ENCODE measurements at regions not wholly inside any gene's neighbourhood (a gene's known extent, or its start where the extent isn't known, plus 50 kb on each side); places are given as distances from the start of the nearest gene placed in this dataset.

GRCh38 chr10:81450651-81451050 lies 424.3 kb upstream of the NRG3 start:
- Histone ChIP-seq H3K27me3 (no peaks in the 10 kb centered on the region), H3K9me3 (ENCODE audit: low read depth) (no peaks in the 10 kb centered on the region), H4K20me1 (ENCODE audit: insufficient read depth, poor library complexity, severe bottlenecking) (no peaks in the 10 kb centered on the region), H3K36me3 (replicated peaks; ENCODE audit: insufficient read depth, low read depth) (no peaks in the 10 kb centered on the region), H3K4me1 (ENCODE audit: insufficient read depth) (no peaks in the 10 kb centered on the region), H3K79me2 (no peaks in the 10 kb centered on the region), H3K9me2 (replicated peaks; ENCODE audit: insufficient read depth) (no peaks in the 10 kb centered on the region), H3K4me3 (no peak overlapping the region), H3K27ac (no peak overlapping the region), H3K4me2 (no peak overlapping the region), H2AFZ (no peak overlapping the region)
- 68% methylated on average over 1 of the region's 1 CpG for WGBS (ENCODE audit: low lambda C conversion rate, missing lambda C conversion rate)
- no peak for DNase-seq (ENCODE audit: low spot score)
- TF ChIP-seq EZH2phosphoT487 (IDR thresholded peaks at IDR 0.05; ENCODE audit: low read depth, severe bottlenecking, unreplicated experiment) = no peak
- no peak for TF ChIP-seq CTCF (IDR thresholded peaks at IDR 0.05; ENCODE audit: poor library complexity)
- no peak for TF ChIP-seq EZH2 (IDR thresholded peaks at IDR 0.05; ENCODE audit: borderline replicate concordance)

GRCh38 chr10:81472927-81473470 lies 402.0 kb upstream of the NRG3 start:
- Histone ChIP-seq H2AFZ (no peak overlapping the region), H3K9me2 (replicated peaks; ENCODE audit: insufficient read depth) (no peaks in the 10 kb centered on the region), H3K4me2 (no peak overlapping the region), H3K27ac (no peak overlapping the region), H3K9me3 (ENCODE audit: low read depth) (no peaks in the 10 kb centered on the region), H3K79me2 (no peaks in the 10 kb centered on the region), H3K4me1 (ENCODE audit: insufficient read depth) (no peaks in the 10 kb centered on the region), H4K20me1 (ENCODE audit: insufficient read depth, poor library complexity, severe bottlenecking) (no peaks in the 10 kb centered on the region), H3K27me3 (no peaks in the 10 kb centered on the region), H3K36me3 (replicated peaks; ENCODE audit: insufficient read depth, low read depth) (no peaks in the 10 kb centered on the region), H3K4me3 (no peak overlapping the region)
- TF ChIP-seq EZH2 (IDR thresholded peaks at IDR 0.05; ENCODE audit: borderline replicate concordance) (no peak), CTCF (IDR thresholded peaks at IDR 0.05; ENCODE audit: poor library complexity) (no peak), EZH2phosphoT487 (IDR thresholded peaks at IDR 0.05; ENCODE audit: low read depth, severe bottlenecking, unreplicated experiment) (no peak)
- DNase-seq (ENCODE audit: low spot score) = no peak
- WGBS (ENCODE audit: low lambda C conversion rate, missing lambda C conversion rate) = 82% methylated on average over 11 of the region's 11 CpGs

GRCh38 chr10:81473755-81474154 lies 401.2 kb upstream of the NRG3 start:
- no peak overlapping the region for H3K4me2 ChIP-seq
- no peaks in the 10 kb centered on the region for H4K20me1 ChIP-seq (ENCODE audit: insufficient read depth, poor library complexity, severe bottlenecking)
- no peak overlapping the region for H3K27ac ChIP-seq
- no peaks in the 10 kb centered on the region for H3K27me3 ChIP-seq
- WGBS (ENCODE audit: low lambda C conversion rate, missing lambda C conversion rate) = 92% methylated on average over 4 of the region's 4 CpGs
- DNase-seq (ENCODE audit: low spot score) = no peak
- H3K4me1 ChIP-seq (ENCODE audit: insufficient read depth) = no peaks in the 10 kb centered on the region
- no peak overlapping the region for H2AFZ ChIP-seq
- H3K36me3 ChIP-seq (replicated peaks; ENCODE audit: insufficient read depth, low read depth) = no peaks in the 10 kb centered on the region
- TF ChIP-seq EZH2phosphoT487 (IDR thresholded peaks at IDR 0.05; ENCODE audit: low read depth, severe bottlenecking, unreplicated experiment) = no peak
- no peak for TF ChIP-seq CTCF (IDR thresholded peaks at IDR 0.05; ENCODE audit: poor library complexity)
- TF ChIP-seq EZH2 (IDR thresholded peaks at IDR 0.05; ENCODE audit: borderline replicate concordance) = no peak
- H3K9me2 ChIP-seq (replicated peaks; ENCODE audit: insufficient read depth) = no peaks in the 10 kb centered on the region
- no peaks in the 10 kb centered on the region for H3K79me2 ChIP-seq
- H3K4me3 ChIP-seq = no peak overlapping the region
- no peaks in the 10 kb centered on the region for H3K9me3 ChIP-seq (ENCODE audit: low read depth)

GRCh38 chr10:81479316-81479715 lies 395.7 kb upstream of the NRG3 start:
- Histone ChIP-seq H3K27ac (no peak overlapping the region), H3K4me2 (no peak overlapping the region), H3K4me3 (no peak overlapping the region), H3K79me2 (no peaks in the 10 kb centered on the region), H3K4me1 (ENCODE audit: insufficient read depth) (no peaks in the 10 kb centered on the region), H4K20me1 (ENCODE audit: insufficient read depth, poor library complexity, severe bottlenecking) (no peaks in the 10 kb centered on the region), H3K9me2 (replicated peaks; ENCODE audit: insufficient read depth) (no peaks in the 10 kb centered on the region), H3K9me3 (ENCODE audit: low read depth) (no peaks in the 10 kb centered on the region), H3K36me3 (replicated peaks; ENCODE audit: insufficient read depth, low read depth) (no peaks in the 10 kb centered on the region), H3K27me3 (no peaks in the 10 kb centered on the region), H2AFZ (no peak overlapping the region)
- no peak for DNase-seq (ENCODE audit: low spot score)
- TF ChIP-seq EZH2phosphoT487 (IDR thresholded peaks at IDR 0.05; ENCODE audit: low read depth, severe bottlenecking, unreplicated experiment) = no peak
- TF ChIP-seq CTCF (IDR thresholded peaks at IDR 0.05; ENCODE audit: poor library complexity) = no peak
- TF ChIP-seq EZH2 (IDR thresholded peaks at IDR 0.05; ENCODE audit: borderline replicate concordance) = no peak
- 87% methylated on average over 3 of the region's 3 CpGs for WGBS (ENCODE audit: low lambda C conversion rate, missing lambda C conversion rate)
